IMR-90 (cell line): ENCODE measurements at regions not wholly inside any gene's neighbourhood (a gene's known extent, or its start where the extent isn't known, plus 50 kb on each side); places are given as distances from the start of the nearest gene placed in this dataset.

Source experiments
- ATAC-seq: fragments of 200-7000 bp; cut with Tn5 transposase; 2 replicates; pipeline ENCODE4 v1.9.1; 2020; ENCODE audit warnings: low read depth, mild to moderate bottlenecking, moderate library complexity
- BruUV-seq: library from RNA; stranded (reverse); fragments of 400-500 nt; replicated peaks from 2 replicates; lab custom pipeline; 2021; lab: Mats Ljungman, UMichigan
- CTCF ChIA-PET: fragments of 300-600 bp; formaldehyde crosslinking; extraction: SDS; loops from one replicate; lab custom pipeline; 2021; ENCODE audit warnings: antibody characterized with exemption; lab: Yijun Ruan, JAX
- POLR2A ChIA-PET: fragments of 300-600 bp; sonication (Branson Sonifier 250); formaldehyde crosslinking; loops from one replicate; lab custom pipeline; 2022; ENCODE audit warnings: antibody characterized with exemption; ENCODE audit not compliant: unreplicated experiment; lab: Charles Lee
- DNase-seq: peaks from one replicate; pipeline ENCODE4 v3.0.0; 2013
- H2AFZ ChIP-seq: replicated peaks from 2 replicates; pipeline ENCODE3; 2013; ENCODE audit warnings: low read length, mild to moderate bottlenecking; ENCODE audit not compliant: poor library complexity
- H2AK5ac ChIP-seq: 2 replicates; pipeline ENCODE4 v1.6.1; 2013; ENCODE audit warnings: low read depth, low read length, inconsistent platforms
- H2AK9ac ChIP-seq: replicated peaks from 2 replicates; pipeline ENCODE3; 2013; ENCODE audit warnings: mild to moderate bottlenecking, low read depth, low read length, moderate library complexity; ENCODE audit not compliant: poor library complexity
- H2BK120ac ChIP-seq: 2 replicates; pipeline ENCODE4 v1.6.1; 2013; ENCODE audit warnings: low read depth, low read length, inconsistent platforms
- H2BK15ac ChIP-seq: 3 replicates; pipeline ENCODE4 v1.6.1; 2013; ENCODE audit warnings: low read depth, low read length, inconsistent platforms
- H2BK20ac ChIP-seq: 2 replicates; pipeline ENCODE4 v1.6.1; 2013; ENCODE audit warnings: low read depth, mild to moderate bottlenecking, inconsistent platforms, low read length, moderate library complexity
- H2BK5ac ChIP-seq: 2 replicates; pipeline ENCODE4 v1.6.1; 2013; ENCODE audit warnings: mild to moderate bottlenecking, low read depth, low read length, inconsistent platforms; ENCODE audit not compliant: poor library complexity, severe bottlenecking
- H3K14ac ChIP-seq: replicated peaks from 2 replicates; pipeline ENCODE4 v1.6.1; 2013; ENCODE audit warnings: low read depth, low read length, inconsistent platforms
- H3K18ac ChIP-seq: 2 replicates; pipeline ENCODE4 v1.6.1; 2013; ENCODE audit warnings: low read depth, low read length, control low read depth
- H3K23ac ChIP-seq: 2 replicates; pipeline ENCODE4 v1.6.1; 2013; ENCODE audit warnings: low read depth, low read length, inconsistent platforms
- H3K27ac ChIP-seq: 2 replicates; pipeline ENCODE4 v1.5.1; 2013; ENCODE audit warnings: mild to moderate bottlenecking, control low read depth, low read length; ENCODE audit not compliant: insufficient read depth
- H3K27me3 ChIP-seq: 2 replicates; pipeline ENCODE4 v1.6.1; 2013; ENCODE audit warnings: low read length; ENCODE audit not compliant: control insufficient read depth, insufficient read depth
- H3K36me3 ChIP-seq: 2 replicates; pipeline ENCODE4 v1.6.1; 2013; ENCODE audit warnings: low read length, mixed read lengths; ENCODE audit not compliant: control insufficient read depth, insufficient read depth
- H3K4ac ChIP-seq: 2 replicates; pipeline ENCODE4 v1.6.1; 2013; ENCODE audit warnings: low read depth, low read length, inconsistent platforms
- H3K4me1 ChIP-seq: 2 replicates; pipeline ENCODE4 v1.6.1; 2013; ENCODE audit warnings: low read length, mixed read lengths; ENCODE audit not compliant: control insufficient read depth, insufficient read depth
- H3K4me2 ChIP-seq: 2 replicates; pipeline ENCODE4 v1.6.1; 2013; ENCODE audit warnings: low read depth, mild to moderate bottlenecking, control low read depth, low read length, moderate library complexity
- H3K4me3 ChIP-seq: 2 replicates; pipeline ENCODE4 v1.5.1; 2013; ENCODE audit warnings: low read depth, mild to moderate bottlenecking, control low read depth, low read length, moderate library complexity; ENCODE audit not compliant: insufficient read depth
- H3K56ac ChIP-seq: 2 replicates; pipeline ENCODE4 v1.6.1; 2013; ENCODE audit warnings: low read length, inconsistent platforms; ENCODE audit not compliant: insufficient read depth; ENCODE audit errors: extremely low read depth
- H3K79me1 ChIP-seq, 2 experiments: 2 replicates each; pipeline ENCODE4 v1.6.1; 2013; ENCODE audit warnings: low read length in 2 of 2, inconsistent platforms in 1 of 2, low read depth in 1 of 2
- H3K9ac ChIP-seq: 2 replicates; pipeline ENCODE4 v1.6.1; 2013; ENCODE audit warnings: low read depth, low read length, control low read depth
- H3K9me1 ChIP-seq: 2 replicates; pipeline ENCODE4 v1.6.1; 2013; ENCODE audit warnings: low read length, inconsistent platforms; ENCODE audit not compliant: insufficient read depth
- H3K9me3 ChIP-seq: 2 replicates; pipeline ENCODE4 v1.6.1; 2013; ENCODE audit warnings: low read length; ENCODE audit not compliant: control insufficient read depth, insufficient read depth
- H4K20me1 ChIP-seq: 2 replicates; pipeline ENCODE4 v1.6.1; 2013; ENCODE audit warnings: low read length, inconsistent platforms; ENCODE audit not compliant: insufficient read depth
- H4K5ac ChIP-seq: 2 replicates; pipeline ENCODE4 v1.6.1; 2013; ENCODE audit warnings: mild to moderate bottlenecking, low read depth, low read length, control low read depth
- H4K8ac ChIP-seq, 2 experiments: 2 replicates each; pipeline ENCODE4 v1.6.1; 2013; ENCODE audit warnings: low read depth in 2 of 2, low read length in 2 of 2, control low read depth in 1 of 2, inconsistent platforms in 1 of 2
- H4K91ac ChIP-seq: 2 replicates; pipeline ENCODE4 v1.6.1; 2013; ENCODE audit warnings: low read depth, low read length, inconsistent platforms; ENCODE audit not compliant: insufficient read depth
- BHLHE40 ChIP-seq: fragments of 150-350 bp; IDR thresholded peaks from 2 replicates; pipeline ENCODE4 v1.6.1; 2016; ENCODE audit warnings: mild to moderate bottlenecking, low read depth, low read length
- CEBPB ChIP-seq: IDR thresholded peaks from 2 replicates; pipeline ENCODE4 v1.6.1; 2012; ENCODE audit warnings: low read depth, low read length, improper control_type of control experiment
- CHD1 ChIP-seq: IDR thresholded peaks from 2 replicates; pipeline ENCODE4 v1.6.1; 2012; ENCODE audit warnings: low read depth, low read length, improper control_type of control experiment
- ELK1 ChIP-seq: fragments of 150-350 bp; IDR thresholded peaks from 2 replicates; pipeline ENCODE4 v1.6.1; 2016; ENCODE audit warnings: low read depth, mild to moderate bottlenecking, low read length, moderate library complexity, borderline replicate concordance
- FOS ChIP-seq: fragments of 150-350 bp; IDR thresholded peaks from 2 replicates; pipeline ENCODE4 v1.6.1; 2016; ENCODE audit warnings: low read depth, low read length
- MAFK ChIP-seq: IDR thresholded peaks from 2 replicates; pipeline ENCODE4 v1.6.1; 2012; ENCODE audit warnings: low read depth, low read length, improper control_type of control experiment
- MXI1 ChIP-seq: IDR thresholded peaks from 2 replicates; pipeline ENCODE4 v1.6.1; 2012; ENCODE audit warnings: low read depth, mild to moderate bottlenecking, low read length, moderate library complexity, borderline replicate concordance
- POLR2A ChIP-seq: IDR thresholded peaks from 2 replicates; pipeline ENCODE4 v1.6.1; 2012; ENCODE audit warnings: mild to moderate bottlenecking, low read depth, low read length
- RFX5 ChIP-seq: IDR thresholded peaks from 2 replicates; pipeline ENCODE4 v1.8.0; 2012; ENCODE audit warnings: low read depth, mild to moderate bottlenecking, low read length, moderate library complexity
- SMC3 ChIP-seq: fragments of 150-350 bp; IDR thresholded peaks from 2 replicates; pipeline ENCODE4 v1.6.1; 2016; ENCODE audit warnings: low read depth, mild to moderate bottlenecking, antibody characterized with exemption, low read length, moderate library complexity
- dilution Hi-C: fragments of 300-500 bp; cut with HindIII; formaldehyde crosslinking; loops from one replicate; pipeline ENCODE4 v1.14.3; 2018; ENCODE audit warnings: low sequenced_read_pairs; ENCODE audit not compliant: unreplicated experiment
- in situ Hi-C: fragments of 300-500 bp; cut with MboI; formaldehyde crosslinking; loops from 3 replicates; pipeline ENCODE4 v1.14.3; 2019; ENCODE audit warnings: low sequenced_read_pairs, inconsistent platforms, mixed read lengths
- intact Hi-C: fragments of 100-400 bp; cut with micrococcal nuclease; formaldehyde crosslinking; loops from 2 replicates; pipeline ENCODE4 v1.10.0; 2022

GRCh38 chr3:132879656-132880055, 157.4 kb upstream of the NPHP3 start:
- H3K56ac ChIP-seq, result no peak overlapping the region
- POLR2A ChIA-PET, result no interaction called here
- H3K4me3 ChIP-seq, result no peak overlapping the region
- no peak overlapping the region for H3K14ac ChIP-seq
- H4K91ac ChIP-seq, result no peak overlapping the region
- H3K4me2 ChIP-seq, result no peak overlapping the region
- no TSS peak for BruUV-seq
- no peaks in the 10 kb centered on the region for H4K20me1 ChIP-seq
- TF ChIP-seq ELK1 (no peak), SMC3 (no peak), POLR2A (no peak), MXI1 (no peak), RFX5 (no peak), CEBPB (no peak), MAFK (no peak), BHLHE40 (no peak), CHD1 (no peak), FOS (no peak)
- H2AFZ ChIP-seq, result no peak overlapping the region
- H3K9me3 ChIP-seq, result no peaks in the 10 kb centered on the region
- H3K36me3 ChIP-seq, result no peaks in the 10 kb centered on the region
- 0 out of 2 replicates have a peak, but pooled peaks cover 5% of the 10 kb centered on the region for H3K9me1 ChIP-seq
- H3K9ac ChIP-seq, result no peak overlapping the region
- CTCF ChIA-PET, result interaction anchor here (0.6 kb wide), 1 partner anchor 110 kb away, joined by 3 read pairs; no protein-coding TSS in a partner anchor
- dilution Hi-C loops, result no loop called here
- no peak overlapping the region for H3K27ac ChIP-seq
- H2BK120ac ChIP-seq, result no peak overlapping the region
- intact Hi-C loops, result no loop called here
- H2BK15ac ChIP-seq, result no peak overlapping the region
- H3K18ac ChIP-seq, result no peak overlapping the region
- H3K4ac ChIP-seq, result no peak overlapping the region
- H3K23ac ChIP-seq, result no peak overlapping the region
- DNase-seq (no peak), ATAC-seq (no peak)
- no peak overlapping the region for H2AK9ac ChIP-seq
- no peak overlapping the region for H4K8ac ChIP-seq
- no peaks in the 10 kb centered on the region for H3K79me1 ChIP-seq
- H2BK20ac ChIP-seq, result no peak overlapping the region
- H2AK5ac ChIP-seq, result no peak overlapping the region
- no peak overlapping the region for H4K5ac ChIP-seq
- in situ Hi-C loops, result no loop called here
- no peak overlapping the region for H2BK5ac ChIP-seq
- no peaks in the 10 kb centered on the region for H3K4me1 ChIP-seq
- H3K27me3 ChIP-seq, result no peaks in the 10 kb centered on the region
